AG09319 (cell line): ENCODE measurements at regions not wholly inside any gene's neighbourhood (a gene's known extent, or its start where the extent isn't known, plus 50 kb on each side); places are given as distances from the start of the nearest gene placed in this dataset.

ENCODE experiments used
- DNase-seq: peaks from one replicate; pipeline ENCODE4 v3.0.0-alpha.2; 2010; ENCODE audit warnings: low read depth; ENCODE audit errors: extremely low read depth
- TF ChIP-seq, protein P1 (sequence below): IDR thresholded peaks from 2 replicates; pipeline ENCODE4 v1.5.1; 2011; ENCODE audit warnings: low read depth, mild to moderate bottlenecking, inconsistent platforms, low read length, moderate library complexity

DNA sequence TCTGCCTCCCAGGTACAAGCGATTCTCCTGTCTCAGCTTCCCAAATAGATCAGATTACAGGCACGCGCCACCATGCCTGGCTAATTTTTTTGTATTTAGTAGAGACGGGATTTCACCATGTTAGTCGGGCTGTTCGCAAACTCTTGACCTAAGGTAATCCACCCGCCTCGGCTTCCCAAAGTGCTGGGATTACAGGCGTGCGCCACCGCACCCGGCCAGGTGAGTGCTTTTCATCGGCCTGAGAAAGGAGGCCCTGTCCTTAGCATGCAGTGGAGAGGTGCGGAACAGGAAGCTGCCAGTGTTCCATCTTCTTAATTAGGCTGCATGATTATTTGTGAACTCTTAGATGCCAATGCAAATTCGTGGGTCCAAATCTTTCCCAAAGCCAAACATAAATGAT lies 125.7 kb upstream of the THSD7B start:
- TF ChIP-seq, protein P1, sequence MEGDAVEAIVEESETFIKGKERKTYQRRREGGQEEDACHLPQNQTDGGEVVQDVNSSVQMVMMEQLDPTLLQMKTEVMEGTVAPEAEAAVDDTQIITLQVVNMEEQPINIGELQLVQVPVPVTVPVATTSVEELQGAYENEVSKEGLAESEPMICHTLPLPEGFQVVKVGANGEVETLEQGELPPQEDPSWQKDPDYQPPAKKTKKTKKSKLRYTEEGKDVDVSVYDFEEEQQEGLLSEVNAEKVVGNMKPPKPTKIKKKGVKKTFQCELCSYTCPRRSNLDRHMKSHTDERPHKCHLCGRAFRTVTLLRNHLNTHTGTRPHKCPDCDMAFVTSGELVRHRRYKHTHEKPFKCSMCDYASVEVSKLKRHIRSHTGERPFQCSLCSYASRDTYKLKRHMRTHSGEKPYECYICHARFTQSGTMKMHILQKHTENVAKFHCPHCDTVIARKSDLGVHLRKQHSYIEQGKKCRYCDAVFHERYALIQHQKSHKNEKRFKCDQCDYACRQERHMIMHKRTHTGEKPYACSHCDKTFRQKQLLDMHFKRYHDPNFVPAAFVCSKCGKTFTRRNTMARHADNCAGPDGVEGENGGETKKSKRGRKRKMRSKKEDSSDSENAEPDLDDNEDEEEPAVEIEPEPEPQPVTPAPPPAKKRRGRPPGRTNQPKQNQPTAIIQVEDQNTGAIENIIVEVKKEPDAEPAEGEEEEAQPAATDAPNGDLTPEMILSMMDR = no peak

GRCh38 chr2:136638193-136638592 lies 127.2 kb upstream of the THSD7B start:
- TF ChIP-seq, protein P1 = no peak
- DNase-seq = no peak

More for the DNA sequence above, 125.7 kb upstream of the THSD7B start:
- no peak for DNase-seq

- DNase-seq = no peak
- TF ChIP-seq, protein P1 = no peak
These were observed 127.9 kb upstream of the THSD7B start for GRCh38 chr2:136637402-136637801.

DNA sequence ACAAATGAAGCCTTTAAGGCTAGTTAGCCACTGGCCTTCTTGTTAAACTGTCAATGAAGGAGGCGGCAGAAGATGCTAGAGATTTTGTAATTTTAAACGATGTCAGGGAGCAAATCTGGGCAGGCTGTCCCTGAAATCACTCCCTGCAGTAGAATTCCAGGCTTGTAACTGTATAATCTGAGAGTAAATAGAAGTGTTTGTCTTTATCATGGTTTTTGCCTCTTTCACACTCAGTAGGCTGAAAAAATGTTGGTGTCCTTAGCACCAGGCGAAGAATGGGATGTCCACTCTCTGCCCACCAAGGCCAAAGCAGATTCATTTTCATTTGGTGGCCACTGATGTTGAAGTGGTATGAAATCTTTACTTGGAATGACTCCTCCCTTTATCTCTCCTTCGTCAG lies 136.9 kb upstream of the THSD7B start:
- TF ChIP-seq, protein P1 = no peak
- DNase-seq = no peak

- no peak for DNase-seq
- TF ChIP-seq, protein P1 = no peak
These were observed 152.2 kb upstream of the THSD7B start for GRCh38 chr2:136613096-136613495.

- DNase-seq = no peak
- TF ChIP-seq, protein P1 = no peak
These were observed 153.3 kb upstream of the THSD7B start for GRCh38 chr2:136612079-136612478.

GRCh38 chr2:136611451-136611850 lies 153.9 kb upstream of the THSD7B start:
- DNase-seq = no peak
- TF ChIP-seq, protein P1 = no peak
